ENCODE measurements at regions not wholly inside any gene's neighbourhood (a gene's known extent, or its start where the extent isn't known, plus 50 kb on each side); places are given as distances from the start of the nearest gene placed in this dataset.

- TF ChIP-seq CTCF (IDR thresholded peaks at IDR 0.05) (no peak), POLR2A (IDR thresholded peaks at IDR 0.05) (no peak)
Observed at GRCh38 chr2:220704810-220705209, 867.3 kb downstream of the EPHA4 start.
